GM19455 (cell line): ENCODE measurements at regions not wholly inside any gene's neighbourhood (a gene's known extent, or its start where the extent isn't known, plus 50 kb on each side); places are given as distances from the start of the nearest gene placed in this dataset.
"Not testable (repeated sequence)": the region's sequence is repeated elsewhere in the genome, so short reads cannot be mapped to it uniquely, and the experiment has no call there.

Experiments used
- ATAC-seq: cut with Tn5 transposase; IDR thresholded peaks from one replicate; pipeline ENCODE4 v1.9.1; 2021; ENCODE audit not compliant: unreplicated experiment

DNA sequence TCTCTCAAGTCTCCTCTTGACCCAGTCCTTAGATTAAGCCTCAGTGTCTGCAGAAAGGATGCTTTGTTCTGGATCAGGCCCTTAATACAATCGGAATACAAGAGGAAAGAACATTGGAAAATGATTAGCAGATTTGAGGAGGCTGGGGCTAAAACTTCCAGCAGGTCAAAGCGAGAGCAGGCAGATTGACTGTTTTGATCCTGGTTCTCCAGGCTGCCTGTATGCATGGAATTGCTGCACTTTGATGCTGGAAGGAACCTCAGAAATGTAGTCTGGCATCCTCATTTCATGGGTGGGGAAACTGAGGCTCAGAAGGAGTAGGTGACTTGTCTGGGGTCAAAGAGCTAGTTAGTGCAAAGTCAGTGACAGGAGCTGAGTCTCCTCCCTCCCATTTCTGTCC, 202.8 kb downstream of the EMX2 start:
- ATAC-seq: no peak

DNA sequence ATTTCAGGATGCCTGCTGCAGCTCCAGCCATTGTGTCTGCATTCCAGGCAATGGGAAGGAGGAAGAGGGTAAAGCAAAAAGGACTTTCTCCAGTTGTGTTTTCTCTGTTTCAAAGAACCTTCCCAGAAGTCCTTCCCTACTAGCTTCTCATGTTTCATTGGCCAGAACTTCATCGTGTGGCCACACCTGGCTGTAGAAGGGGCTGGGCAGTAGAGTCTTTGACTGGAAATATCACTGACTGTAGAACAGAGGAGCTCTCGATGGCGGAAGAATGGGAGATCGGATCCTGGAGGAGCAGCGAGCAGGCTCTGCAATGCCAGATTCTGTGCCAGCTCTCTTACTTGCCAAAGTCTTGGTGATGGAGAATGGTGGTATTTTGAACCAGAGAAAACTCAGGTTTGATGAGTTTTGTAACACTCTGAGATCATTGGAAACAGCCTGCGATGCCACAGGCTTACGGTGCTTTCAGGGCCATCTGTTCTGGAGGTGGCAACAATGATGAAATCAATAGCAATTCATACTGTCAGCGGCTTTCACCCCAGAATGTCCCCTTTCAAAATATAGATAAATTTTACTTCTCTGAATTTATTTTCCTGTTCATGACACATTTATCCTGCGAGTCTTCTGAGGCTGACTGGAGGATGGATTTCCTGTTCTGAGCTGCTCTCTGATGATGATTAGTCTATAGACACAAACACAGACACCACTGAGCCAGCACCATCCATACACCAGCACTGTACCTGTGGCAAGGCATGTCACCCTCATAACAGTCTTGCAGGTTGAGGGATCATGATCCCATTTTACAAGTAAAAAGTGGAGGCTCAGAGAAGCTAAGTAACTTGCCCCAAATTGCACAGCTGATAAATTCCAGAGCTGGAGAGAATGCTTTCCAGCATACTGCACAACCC, 204.2 kb downstream of the EMX2 start:
- no peak for ATAC-seq

DNA sequence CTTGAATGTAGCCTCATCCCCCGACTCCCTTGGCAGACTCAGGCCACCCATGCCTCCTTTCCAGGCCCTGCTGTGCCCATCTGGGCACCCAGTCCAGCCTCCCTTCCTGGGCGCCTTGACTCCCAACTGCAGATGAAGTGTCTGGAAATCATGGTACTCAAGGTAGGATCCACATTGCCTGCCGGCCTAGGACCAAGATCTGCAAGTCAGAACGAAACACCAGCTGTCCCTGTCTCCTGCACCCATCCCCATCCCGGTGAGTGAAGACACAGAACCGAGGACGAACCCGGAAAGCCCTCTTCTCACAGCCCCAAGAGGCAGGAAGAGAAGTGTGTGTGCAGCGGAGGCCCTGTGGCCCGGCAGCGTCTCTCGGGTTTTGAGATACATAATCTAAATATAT, 205.1 kb downstream of the EMX2 start:
- ATAC-seq: no peak

DNA sequence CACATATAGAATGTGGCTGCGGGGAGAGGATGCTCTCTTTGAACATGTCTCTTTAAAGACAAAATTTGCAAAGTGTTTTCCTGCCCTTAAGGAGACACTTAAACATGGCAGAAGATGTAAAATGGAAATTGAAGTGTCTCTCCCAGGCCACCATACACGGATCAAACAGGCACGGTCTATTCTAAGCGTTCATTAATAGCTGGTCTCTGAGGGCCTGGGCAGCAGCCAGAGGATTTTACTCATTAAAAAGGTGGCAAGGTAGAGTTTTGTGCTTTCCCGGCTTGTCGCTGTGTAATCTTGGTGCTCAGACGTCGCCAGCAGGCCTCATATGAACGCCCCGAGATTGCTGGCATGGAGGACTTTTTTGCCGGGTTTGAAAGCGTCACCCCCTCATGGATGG, 205.5 kb downstream of the EMX2 start:
- ATAC-seq: no peak

DNA sequence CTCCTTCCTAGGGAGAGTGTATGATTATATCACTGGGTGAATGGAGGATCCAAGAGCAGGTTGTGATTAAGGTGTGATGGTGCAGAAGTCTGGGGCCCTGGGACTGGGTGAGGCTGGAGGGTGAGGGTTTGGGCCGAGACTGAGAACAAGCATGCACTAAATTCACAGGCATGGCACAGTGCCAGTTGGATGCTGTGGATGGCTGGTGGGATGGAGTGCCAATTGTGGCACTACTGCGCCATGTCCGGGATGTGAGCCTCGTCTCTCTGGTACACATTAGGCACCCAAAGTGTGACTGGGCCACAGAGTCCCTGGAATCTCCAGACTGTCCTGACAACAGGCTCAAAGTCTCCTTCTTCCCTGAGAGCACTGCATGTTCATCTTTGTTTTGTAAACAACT, 208.1 kb downstream of the EMX2 start:
- no peak for ATAC-seq

DNA sequence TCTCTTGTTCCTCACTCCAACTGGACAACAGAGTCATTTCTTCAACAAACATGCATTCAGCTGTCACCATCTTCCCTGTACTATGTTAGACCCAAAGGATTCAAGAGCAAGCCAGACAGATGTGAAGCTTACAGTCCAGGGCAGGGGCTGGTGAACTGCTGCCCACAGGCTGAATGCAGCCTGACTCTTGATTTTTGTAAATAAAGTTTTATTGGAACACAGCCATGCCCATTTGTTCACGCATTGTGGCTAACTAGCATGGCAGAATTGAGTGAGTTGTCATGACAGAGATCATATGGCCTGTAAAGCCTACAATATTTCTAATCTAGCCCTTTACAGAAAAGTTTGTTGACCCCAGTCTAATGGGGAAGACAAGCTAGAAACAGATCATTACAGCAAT, 208.7 kb downstream of the EMX2 start:
- ATAC-seq: no peak

DNA sequence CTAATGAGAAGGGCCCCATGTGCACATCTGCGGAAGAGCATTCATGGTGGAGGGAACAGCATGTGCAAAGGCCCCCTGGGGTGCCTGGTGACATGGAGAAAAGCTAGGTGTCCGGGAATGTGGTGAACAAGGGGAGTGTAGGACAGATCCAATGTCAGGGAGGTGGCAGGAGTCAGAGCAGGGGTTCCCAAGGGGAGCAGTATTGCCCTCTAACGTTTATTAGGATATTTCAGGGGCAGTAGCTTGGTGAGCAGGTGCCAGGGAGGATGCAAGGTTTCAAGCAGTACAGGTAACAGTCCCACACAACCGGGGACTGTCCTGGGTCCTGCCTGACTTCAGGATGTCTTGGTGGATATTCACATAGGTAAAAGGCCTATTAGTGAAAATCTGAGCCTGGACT, 209.6 kb downstream of the EMX2 start:
- no peak for ATAC-seq

DNA sequence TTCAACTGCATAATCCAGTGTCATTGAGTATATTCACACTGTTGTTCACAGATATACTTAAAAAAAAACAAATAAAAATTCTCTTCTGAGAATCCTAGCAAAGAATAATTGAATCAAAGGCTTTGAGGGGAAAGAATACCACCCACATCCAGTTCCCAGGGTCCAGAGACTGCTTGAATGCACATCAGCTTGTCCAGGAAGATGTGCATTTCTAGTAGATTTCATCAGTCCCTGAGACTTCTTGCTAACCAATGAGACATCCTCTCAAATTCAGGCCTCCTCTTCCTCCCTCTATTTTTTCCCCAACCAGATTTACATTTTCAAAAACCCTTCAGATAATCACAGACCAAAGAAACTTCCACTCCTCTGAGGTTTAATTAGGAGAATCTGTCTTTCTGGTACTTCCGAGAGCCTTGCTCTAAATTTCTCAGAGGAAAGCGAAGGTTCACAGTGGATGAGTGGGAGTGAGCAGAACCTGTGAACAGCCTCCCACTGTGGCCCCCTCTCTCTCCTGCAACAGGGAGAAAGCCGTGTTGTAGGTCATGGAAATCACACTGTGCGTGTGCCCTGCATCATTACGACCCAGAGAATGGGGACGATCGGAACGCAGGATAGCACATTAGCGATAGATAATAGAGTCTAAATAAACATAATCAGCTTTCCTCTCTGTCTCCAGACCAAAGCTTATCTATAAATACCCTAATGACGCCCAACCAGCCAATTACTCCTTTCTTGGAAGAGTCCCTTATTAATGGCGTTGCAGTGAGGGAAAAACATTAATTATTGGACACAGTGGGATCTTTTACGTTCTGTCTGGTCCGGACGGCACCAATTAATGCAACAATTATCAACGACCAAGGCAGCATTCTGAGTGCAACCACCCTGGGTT, 212.5 kb downstream of the EMX2 start:
- ATAC-seq: no peak

DNA sequence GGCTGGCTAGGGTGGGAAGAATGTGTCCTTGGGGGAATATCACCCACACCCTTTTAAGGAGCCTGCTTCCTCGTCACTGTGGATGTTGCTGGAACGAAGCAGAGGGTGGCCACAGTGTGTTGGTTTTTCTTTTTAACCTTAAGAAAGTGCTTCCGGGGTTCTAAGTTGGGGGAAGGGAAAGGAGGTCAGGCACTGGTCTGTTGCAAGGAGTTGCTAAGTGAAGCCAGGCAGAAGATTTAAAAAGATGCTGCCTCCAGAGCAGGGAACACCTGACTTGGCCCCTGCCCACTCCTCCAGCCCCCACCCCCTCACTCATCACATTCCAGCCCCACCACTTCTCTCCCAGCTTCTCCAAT, 213.1 kb downstream of the EMX2 start:
- ATAC-seq: no peak

DNA sequence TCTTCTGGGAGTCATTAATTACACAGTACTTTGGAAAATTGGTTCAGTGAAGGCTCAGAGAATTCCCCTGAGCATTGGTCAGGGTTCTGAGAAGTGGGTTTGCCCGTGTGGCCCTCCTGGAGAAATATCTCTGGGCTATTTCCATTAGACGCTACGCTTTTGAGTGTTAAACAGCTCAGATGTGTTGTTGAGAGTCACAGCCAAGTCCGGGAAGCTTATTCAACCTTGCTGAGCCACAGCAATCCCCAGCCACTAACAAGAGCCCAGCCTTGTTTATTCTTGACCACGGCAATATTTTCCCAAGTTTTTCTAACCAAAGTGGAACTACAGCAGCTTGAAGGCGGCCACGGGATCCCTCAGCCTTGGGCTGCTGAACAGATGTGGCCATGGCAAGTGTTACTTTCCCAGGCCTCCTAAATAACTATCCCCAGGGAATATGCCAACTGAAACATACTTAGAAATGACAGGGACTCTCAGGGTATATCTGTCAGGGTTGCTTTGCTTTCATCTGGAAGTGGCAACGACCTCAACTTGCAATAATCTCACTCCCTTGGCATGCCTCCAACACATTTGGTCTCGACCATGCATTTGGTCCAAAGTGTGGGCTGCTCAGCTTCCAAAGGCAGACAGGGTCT, 214.7 kb downstream of the EMX2 start:
- ATAC-seq: no peak

DNA sequence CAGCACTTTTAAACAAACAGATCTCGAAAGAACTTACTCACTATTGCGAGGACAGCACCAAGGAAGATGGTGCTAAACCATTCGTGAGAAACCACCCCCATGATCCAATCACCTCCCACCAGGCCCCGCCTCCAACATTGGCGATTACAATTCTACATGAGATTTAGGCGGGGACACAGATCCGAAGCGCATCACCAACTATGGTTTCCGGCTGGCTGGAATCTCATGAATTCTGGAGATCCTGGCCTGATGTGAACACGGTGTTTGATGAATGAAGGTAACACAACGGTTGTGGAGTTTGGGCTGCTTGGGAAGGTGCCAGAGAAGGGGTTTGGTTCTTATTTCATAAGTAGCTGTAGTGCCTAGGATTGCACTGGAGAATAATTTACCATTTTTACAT, 216.7 kb downstream of the EMX2 start:
- no peak for ATAC-seq

DNA sequence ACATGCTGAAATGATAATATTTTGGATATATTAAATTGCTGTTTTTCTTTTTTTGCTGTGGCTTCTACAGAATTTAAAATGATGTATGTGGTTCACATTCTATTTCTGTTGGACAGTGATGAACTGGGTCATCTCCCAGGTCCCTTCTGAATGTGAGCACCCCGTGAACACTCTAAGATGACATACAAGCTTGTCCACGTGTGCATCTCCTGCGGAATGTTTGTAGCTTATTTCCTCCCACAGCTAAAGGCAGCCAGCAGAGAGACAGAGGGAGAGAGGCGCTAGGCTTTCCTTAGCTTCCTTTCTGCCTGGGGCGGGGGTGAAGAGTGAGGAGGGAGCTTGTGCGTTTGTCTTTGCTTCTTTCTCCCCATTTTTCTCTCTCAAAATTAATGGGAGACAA, 219.1 kb downstream of the EMX2 start:
- ATAC-seq: no peak

DNA sequence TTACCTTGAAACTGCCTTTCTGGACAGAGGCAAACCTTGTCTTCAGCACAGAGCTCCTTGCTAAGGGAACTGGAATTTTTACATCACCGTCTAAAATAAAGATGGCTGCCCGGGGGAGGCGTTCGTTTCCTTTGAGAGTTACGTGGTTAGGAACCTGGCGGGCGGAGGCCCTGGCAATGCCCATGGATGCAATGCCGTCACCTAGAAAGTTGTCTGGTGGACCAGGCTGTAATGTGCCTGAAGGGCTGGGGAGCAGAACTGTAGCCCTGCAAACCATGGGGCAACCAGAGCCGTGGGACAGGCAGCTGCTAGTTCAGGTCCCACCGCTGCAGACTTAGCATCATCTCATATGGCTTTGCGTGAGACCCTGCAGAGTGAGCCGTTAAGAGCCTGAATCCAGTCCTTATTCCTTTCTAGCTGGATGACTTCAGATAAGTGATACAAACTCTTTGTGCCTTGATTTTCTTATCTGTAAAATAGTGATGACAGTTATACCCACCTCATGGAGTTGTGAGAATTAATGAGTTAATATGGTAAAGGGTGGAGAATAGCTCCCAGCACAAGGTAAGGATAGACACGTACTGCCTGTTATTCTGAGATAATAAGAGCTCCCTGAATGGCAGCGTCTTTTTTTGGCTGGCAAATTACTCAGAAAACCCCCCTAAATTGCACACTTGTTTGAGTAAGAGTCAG, 219.7 kb downstream of the EMX2 start:
- ATAC-seq: no peak

DNA sequence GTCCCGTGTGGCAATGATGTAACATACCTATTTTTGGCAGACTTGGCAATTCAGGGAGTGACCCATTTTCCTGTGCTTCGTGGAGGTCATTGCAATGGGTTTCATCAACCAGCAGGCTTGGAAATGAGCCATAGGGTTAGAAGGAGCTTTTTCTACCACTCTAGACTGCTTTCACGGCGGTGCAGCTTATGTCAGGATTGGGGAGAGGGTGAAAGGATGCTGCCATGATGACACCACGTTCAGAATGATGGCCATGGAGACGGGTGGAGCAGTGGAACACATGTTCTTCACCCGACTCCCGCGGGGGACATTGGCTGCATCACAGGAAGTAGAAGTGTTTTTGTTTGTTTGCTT, 220.2 kb downstream of the EMX2 start:
- ATAC-seq: no peak

DNA sequence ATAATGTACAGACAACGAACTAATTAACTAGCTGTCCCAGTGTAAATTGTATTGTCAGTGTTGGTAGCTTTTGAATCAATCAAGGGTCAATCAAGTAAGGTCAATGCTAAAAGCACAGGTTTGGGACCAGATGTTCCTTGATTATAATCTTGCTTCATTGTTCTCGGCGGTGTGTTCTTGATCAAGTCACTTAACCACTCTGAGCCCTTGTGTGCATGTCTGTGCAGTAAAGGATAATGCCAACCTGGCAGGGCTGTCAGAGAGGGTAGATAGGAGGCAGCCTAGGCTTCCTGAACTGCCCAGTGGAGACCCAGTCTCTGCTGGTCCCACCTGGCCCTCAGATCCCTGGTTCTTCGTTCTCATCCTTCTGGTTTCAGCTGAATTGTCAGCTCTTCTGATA, 221.0 kb downstream of the EMX2 start:
- no peak for ATAC-seq

DNA sequence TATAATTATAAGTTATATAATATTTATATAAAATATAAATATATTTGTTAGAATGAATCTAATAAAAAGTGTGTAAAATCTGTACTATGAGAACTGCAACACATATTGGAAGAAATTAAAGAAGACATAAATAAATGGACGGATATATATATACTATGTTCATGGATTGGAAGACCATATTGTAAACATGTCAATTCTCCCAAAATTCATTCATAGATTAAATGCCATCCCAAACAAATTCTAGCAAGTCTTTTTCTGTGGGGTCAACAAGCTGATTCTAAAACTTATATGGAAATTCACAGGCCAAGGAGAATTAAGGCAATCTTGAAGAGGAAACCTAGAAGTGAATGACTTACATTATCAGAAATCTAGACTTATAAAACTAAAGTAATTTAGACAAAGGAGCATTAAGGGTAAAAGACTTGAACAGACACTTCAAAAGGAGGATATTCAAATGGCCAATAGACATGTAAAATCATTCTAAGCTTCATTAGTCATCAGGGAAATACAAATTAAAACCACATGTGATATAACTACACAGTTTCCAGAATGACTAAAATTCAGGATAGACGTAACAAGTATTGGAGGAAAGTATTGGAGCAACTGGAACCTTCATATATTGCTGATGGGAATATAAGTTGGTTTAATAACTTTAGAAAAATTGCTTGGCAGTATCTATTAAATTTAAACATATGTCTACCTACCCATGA, 225.9 kb downstream of the EMX2 start:
- no peak for ATAC-seq

DNA sequence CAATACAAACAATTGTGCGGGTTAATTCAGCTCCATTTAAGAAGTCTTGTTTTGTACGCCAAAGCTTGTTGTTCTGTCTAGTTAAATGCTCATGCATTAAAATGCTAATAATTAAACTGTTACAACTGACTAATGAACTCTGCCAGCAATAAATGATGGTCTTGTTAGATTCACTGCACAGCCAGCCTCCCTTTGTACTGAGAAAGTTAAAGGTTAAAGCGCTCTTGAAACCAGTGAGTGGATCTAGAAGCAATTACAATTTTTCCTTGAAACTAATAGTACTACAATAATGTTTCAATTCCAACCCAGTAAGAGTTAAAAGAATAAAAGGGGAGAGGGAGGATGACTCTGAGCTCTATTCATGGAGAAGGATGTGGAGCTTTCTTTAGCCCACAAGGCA, 233.0 kb downstream of the EMX2 start:
- no peak for ATAC-seq

DNA sequence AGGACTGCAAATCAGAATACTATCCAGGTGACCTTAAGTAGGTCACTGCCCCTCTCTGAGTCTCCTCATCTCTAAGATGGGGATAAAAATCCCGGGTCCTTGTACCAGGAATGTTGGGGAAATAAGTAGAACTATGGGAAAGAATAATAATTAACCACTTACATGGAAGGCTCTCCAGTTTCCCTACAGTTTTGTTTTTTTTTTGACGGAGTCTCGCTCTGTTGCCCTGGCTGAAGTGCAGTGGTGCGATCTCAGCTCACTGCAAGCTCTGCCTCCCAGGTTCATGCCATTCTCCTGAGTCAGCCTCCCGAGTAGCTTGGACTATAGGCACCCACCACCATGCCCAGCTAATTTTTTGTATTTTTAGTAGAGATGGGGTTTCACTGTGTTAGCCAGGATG, 234.7 kb downstream of the EMX2 start:
- not testable (repeated sequence) for ATAC-seq

DNA sequence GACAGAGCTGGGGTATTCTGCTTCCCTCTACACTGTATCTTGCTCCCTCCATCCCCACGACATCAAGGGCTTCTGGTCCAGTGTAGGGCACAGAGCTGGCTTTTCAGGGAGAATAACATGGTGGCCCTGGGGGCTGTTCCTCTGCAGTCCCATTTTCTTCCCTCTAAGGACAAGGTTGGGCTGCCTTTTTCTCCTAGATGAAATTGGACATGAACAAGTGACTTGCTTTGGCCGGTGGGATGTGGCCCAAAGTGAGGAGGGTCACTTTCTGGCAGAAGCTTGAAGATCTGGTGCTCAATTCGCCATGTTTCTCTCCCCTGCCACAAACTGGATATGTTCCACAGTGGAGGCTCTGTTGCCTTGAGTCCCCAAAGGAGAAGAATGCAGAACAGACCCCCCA, 235.7 kb downstream of the EMX2 start:
- ATAC-seq: no peak

DNA sequence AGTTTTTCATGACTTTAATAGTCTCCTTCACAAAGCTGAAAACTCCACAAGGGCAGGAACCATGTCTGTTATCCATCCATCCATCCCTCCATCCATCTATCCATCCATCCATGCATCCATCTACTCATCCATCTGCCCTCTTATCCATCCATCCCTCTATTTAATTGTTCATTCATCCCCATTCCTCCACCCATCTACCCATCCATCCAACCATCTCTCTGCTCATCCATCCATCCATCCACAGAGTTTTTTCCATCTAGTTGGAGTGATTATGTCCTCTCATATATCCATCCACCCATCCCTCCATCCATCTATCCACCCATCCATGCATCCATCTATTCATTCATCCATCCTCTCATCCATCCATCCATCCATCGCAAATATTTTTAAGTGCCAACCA, 237.9 kb downstream of the EMX2 start:
- ATAC-seq: no peak
